Stimulated activated CD4-positive, alpha-beta T cell treated with anti-CD3 and anti-CD28 coated beads, Interleukin-15, amount 100 ng/mL, for 48 hours (primary cell): ENCODE measurements at regions not wholly inside any gene's neighbourhood (a gene's known extent, or its start where the extent isn't known, plus 50 kb on each side); places are given as distances from the start of the nearest gene placed in this dataset.
"Not testable (repeated sequence)": the region's sequence is repeated elsewhere in the genome, so short reads cannot be mapped to it uniquely, and the experiment has no call there.

Experiments used
- DNase-seq, 2 donors: peaks; one replicate each; pipeline ENCODE4 v3.0.0-alpha.2; 2020; ENCODE audit warnings: low read depth in 2 of 2

GRCh38 chr10:33611423-33611822 is 277.0 kb upstream of the NRP1 start:
- DNase-seq = no peak

DNA sequence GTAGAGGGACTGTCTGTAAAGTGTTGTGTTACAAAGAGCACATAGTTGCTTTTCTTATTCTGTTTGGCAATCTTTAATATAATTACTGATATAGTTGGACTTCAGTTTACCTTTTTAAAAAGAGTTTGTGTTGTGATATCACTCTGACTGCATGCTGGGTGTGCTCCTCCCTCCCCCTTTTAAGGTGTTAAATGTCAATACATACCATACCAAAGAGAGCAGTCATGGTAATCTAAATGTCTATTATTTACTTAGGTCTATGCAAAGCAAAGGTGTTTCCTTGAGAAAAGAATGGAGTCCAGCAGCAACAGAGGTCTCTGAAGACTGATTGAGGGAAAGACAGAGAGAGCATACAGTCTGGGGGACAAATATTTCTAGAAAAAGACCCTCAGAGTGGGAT is 275.1 kb upstream of the NRP1 start:
- no peak for DNase-seq

DNA sequence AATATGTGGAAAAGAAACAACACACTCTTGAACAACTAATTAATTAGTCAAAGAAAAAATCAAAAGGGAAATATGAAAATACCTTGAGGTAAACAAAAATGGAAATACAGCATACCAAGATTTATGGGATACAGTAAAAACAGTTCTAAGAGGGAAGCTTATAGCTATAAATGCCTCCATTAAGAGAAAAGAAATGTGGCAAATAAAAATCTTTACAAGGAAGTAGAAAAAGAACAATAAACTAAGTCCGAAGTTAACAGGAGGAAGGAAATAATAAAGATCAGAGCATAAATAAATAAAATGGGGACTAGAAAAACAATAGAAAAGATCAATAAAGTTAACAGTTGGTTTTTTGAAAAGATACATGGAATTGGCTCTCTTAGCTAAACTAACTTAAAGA is 267.8 kb upstream of the NRP1 start:
- no peak for DNase-seq

DNA sequence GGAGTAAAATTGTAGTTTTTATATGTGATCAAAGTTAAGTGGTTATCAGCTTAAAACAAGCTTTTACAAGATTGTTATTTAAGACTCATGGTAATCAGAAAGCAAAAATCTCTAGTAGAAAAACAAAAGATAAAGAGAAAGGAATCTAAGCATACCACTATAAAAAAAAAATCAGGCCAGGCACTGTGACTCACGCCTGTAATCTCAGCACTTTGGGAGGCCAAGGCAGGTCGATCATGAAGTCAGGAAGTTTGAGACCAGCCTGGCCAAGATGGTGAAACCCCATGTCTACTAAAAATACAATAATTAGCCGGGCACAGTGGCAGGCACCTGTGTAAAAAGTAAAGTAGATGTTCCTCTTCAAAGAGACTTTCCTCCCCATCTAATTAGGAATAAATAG is 265.9 kb upstream of the NRP1 start:
- no peak for DNase-seq

DNA sequence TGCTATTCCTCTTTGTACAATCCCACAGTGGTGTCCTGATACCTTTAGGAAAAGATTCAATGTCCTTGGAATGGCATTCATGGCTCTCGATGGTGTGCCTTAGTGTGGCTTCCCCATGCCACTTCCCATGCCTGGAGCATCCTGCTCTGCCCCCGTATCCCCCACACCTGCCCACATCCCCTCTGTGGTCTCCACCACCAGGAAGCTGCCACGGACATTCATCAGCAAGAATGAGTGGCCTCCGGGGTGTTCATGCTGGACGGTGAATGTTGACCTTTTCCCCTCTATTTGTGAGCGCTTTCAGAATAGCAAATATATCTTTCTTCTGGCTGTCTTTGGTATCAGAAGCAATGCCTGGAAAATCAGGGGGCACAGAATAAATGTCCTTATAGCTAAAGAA is 262.0 kb upstream of the NRP1 start:
- DNase-seq = no peak

- no peak for DNase-seq
Observed at GRCh38 chr10:33594475-33594874, 260.0 kb upstream of the NRP1 start.

DNA sequence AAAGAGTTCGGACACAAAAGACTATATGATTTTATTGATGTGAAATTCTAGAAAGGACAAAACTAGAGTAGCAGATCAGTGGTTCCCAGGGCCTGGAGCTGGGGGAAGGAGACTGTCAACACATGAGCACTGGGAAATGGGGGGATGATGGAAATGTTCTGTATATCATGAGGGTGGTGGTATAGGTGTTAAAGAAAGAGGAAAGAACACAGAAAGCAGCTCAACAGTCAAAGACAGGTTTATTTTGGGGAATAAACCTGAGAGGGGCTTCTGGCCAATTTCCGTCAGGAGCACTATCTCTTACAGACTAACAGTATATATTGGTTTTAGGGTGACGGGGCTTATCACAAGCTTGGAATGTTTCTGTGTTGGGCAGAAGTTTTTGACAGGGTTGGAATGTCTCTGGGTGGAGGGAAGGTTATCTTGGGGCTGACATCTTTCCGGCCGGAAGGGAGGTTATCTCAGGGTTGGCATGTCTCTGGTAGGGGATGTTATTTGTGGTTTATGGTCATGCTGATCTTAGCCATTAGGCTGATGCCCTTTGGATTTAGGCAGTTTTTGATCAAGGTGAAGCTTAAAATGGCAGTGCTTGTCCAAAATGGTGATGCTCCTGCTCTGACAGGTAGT is 254.6 kb upstream of the NRP1 start:
- DNase-seq = no peak

GRCh38 chr10:33584596-33584995 is 250.1 kb upstream of the NRP1 start:
- not testable (repeated sequence) for DNase-seq

- no peak for DNase-seq
Observed at GRCh38 chr10:33579996-33580395, 245.5 kb upstream of the NRP1 start.

DNA sequence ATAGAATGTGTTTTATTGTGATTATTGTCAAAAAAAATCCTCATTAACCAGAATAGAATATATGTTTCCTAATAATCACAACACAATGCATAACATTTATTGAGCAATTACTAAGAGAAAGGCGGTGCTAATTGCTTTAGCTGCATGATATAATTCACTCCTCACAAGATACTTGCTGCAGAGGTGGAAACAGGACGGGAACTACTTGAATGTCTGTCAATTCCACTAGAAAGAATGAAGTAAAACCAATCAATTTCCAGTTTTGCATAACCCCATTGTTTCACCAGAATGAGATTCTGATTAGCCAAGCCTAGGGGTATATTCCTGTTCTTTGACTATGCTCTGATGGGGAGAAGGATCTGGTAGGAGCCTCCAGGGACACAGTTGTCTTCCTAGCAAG is 239.1 kb upstream of the NRP1 start:
- no peak for DNase-seq

DNA sequence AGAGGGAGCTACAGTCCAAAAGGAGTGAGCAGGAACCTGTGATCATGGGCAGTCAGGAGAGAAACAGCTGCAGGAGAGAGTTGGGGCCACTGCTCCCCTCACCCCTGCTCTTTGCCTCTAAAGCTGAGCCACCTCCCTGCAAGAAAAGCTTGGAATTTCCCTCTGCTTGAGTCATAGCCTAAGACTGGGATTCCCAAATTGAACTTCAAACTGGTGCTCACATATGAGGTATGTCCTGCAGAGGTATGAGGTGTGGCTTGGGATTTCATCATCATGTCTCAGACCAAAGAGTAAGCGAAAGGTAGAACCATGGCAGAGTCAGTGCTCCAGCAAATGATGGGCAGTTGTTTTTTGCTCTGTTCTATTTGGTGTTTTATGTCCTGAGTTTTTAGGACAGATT is 237.1 kb upstream of the NRP1 start:
- DNase-seq = no peak

DNA sequence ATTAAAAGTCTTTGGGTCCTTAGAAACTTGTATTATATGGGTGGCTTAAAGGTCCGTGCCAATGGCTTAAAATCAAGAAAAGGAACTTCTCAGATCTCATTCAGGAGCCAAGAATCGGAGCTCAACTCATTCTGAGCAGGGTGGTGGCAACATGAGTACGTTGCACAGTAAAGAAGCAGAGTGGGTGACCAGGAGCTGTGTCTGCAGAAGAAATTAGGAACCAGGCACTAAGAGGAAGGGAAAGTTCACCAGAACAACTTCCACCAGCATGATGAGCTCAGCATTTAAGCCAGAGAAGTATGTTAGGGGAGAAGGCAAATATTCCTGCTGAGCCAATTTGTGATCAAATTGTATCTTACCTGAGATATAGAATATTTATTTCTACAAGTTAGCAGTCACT is 236.0 kb upstream of the NRP1 start:
- no peak for DNase-seq

DNA sequence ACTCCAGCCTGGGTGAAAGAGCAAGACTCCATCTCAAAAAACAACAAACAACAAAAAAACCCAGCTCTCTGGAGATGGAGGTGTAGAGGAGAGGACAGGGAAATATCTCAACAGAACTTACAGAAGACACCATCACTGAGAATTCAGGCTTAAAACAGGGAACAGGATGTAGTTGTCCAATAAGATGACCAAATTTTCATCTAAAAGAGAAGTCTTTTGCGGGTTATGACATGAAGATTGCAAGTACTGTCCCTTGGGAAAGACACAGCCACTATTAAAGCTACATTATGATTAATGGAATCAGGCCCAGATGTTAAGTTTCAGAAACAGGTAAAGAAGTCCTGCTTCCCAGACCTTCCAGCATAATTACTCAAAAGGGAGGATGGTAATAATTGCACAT is 235.2 kb upstream of the NRP1 start:
- no peak for DNase-seq

- DNase-seq = no peak
Observed at GRCh38 chr10:33566426-33566825, 232.0 kb upstream of the NRP1 start.

DNA sequence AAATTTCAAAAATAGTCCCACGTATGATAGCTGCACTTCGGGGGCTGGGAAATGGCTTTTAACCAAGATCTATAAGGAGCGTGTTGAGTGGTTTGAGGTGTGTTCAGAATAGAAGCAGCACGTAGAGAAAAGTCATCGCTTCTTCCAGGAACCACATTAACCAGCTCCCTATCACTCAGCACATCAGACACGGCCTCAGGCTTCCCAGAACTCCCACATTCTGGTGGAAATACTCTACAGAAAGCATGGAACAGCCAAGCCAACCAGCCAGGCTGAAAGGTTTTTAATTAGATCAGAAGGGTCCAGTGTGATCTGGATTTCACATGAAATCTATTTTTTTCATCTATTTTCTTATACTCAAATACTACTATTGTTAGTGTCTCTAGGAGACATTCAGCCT is 231.5 kb upstream of the NRP1 start:
- no peak for DNase-seq

DNA sequence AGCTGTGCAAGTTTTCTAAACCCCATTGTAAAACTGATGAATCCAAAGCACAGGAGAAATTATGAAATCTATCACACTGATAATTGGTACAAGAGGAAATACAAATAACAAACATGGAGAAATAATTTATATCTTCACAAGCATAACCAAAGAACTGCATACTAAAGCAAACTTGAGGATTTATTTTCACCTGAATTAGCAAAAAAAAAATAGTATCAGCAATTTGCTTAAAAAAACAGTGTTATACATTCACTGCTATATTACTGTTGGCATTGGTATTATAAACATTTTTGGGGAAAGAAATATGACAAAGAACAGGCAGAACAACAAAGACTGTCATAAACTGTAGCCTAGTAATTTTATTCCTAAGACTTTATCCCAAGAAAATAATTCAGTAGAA is 230.8 kb upstream of the NRP1 start:
- DNase-seq = no peak

GRCh38 chr10:33559105-33559504 is 224.6 kb upstream of the NRP1 start:
- no peak for DNase-seq

- no peak for DNase-seq
Observed at GRCh38 chr10:33557313-33557712, 222.8 kb upstream of the NRP1 start.

- no peak for DNase-seq
Observed at GRCh38 chr10:33556620-33557019, 222.2 kb upstream of the NRP1 start.

DNA sequence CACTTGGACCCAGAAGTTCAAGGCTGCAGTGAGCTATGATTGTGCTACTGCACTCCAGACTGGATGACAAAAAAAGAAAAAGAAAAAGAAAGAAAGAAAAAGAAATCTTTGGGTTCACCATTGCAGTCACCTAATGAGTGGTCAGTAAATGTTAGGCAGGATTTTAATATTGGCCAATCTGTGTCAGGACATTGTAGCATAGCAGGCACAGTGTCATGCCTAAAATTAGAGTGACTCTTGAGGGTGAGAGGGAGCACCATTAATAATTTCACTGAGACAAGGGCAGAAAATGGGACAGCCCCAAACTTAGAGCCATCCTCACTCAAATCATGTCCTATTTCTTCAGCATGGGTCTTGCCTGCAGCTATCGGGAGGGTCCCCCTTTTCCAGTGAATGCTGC is 221.6 kb upstream of the NRP1 start:
- no peak for DNase-seq

DNA sequence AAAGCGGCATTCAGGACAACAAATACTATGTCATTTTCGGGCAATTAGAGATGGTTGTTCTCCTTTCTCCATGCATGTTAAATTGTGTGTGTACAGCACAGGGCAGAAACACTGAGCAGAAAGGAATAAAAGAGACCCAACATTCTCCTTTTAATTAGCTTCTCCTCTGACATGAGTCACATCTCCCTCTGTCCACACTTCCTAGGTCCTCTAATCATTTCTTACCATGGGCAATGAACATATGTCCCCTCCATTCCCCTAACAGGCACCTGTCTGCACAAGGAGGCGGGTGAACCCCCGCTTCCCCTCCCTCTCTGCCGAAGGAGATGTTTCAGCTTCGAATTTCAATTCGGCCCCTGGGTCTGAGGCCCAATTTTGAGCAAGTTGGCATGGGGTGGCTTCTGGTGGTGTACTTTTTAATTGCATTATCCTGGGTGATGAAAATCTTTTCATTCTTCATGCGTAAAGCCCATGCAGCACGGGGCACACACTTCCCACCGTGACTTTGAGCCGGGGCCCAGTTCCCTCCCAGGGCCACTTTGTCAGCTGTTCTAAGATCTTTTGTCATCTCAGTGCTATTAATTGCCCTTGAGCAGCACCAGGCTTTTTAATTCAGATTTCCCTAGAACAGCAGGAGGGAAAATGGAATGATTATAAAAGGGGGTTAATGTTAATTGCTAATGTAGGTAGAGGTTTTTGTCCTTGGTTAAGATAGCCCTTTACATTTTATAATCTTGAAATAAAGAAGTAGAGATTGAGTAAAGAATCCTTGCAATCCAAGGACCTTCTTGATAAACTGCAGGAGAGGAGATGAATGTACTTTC is 219.5 kb upstream of the NRP1 start:
- DNase-seq = no peak

DNA sequence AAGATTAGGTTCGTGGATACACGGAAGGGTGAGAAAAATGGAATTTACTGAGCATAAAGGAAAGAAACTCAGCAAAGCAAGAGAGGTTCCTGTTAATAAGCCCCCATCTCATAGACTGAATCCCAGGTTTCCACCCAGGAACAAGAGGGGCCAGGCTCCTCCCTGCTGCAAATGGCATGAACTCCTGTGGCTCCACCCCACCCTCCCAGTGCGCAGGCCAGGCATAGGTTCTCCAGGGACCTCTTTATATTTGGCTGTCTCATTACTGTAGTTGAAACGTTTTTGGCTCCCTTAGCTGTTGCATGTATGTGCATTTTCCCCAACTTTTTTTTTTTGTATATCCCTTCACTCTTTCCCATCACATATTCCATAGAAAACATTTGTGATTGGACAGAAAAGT is 217.8 kb upstream of the NRP1 start:
- DNase-seq = no peak

GRCh38 chr10:33550811-33551210 is 216.3 kb upstream of the NRP1 start:
- DNase-seq = no peak

- DNase-seq = no peak
Observed at GRCh38 chr10:33547976-33548375, 213.5 kb upstream of the NRP1 start.
